ENCODE measurements at regions not wholly inside any gene's neighbourhood (a gene's known extent, or its start where the extent isn't known, plus 50 kb on each side); places are given as distances from the start of the nearest gene placed in this dataset.

DNA sequence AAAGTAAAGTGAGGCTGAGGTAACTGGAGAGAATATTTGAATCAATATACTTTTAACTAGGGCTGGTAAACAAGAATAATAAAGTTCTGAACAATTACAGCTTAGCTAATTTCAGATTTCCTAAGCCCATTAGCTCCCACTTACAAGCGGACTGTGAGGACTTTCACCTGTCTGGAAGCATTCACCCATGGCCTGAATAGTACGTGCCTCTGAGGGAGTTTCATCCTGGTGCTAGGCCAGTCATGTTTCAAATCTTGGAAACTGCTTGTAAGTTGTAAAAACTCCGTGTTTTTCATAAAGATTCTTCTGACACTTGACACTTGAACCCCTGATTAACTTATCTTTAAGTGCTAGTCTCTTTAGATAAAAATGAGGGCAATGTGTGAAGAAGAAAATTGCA lies 975.2 kb upstream of the GHITM start:
- Histone ChIP-seq H3K36me3 (ENCODE audit: insufficient read depth, low read length) (no peaks in the 10 kb centered on the region), H3K27me3 (ENCODE audit: insufficient read depth, low read length) (no peaks in the 10 kb centered on the region), H2AFZ (ENCODE audit: low read length, unreplicated experiment) (no peak overlapping the region), H3K27ac (ENCODE audit: low read depth, low read length) (no peak overlapping the region), H3K4me1 (ENCODE audit: control insufficient read depth, insufficient read depth, low read length, unreplicated experiment) (no peaks in the 10 kb centered on the region), H3K79me2 (ENCODE audit: control insufficient read depth, insufficient read depth, low read length, unreplicated experiment) (no peaks in the 10 kb centered on the region), H3K4me3 (ENCODE audit: low read depth, low read length) (no peak overlapping the region)

DNA sequence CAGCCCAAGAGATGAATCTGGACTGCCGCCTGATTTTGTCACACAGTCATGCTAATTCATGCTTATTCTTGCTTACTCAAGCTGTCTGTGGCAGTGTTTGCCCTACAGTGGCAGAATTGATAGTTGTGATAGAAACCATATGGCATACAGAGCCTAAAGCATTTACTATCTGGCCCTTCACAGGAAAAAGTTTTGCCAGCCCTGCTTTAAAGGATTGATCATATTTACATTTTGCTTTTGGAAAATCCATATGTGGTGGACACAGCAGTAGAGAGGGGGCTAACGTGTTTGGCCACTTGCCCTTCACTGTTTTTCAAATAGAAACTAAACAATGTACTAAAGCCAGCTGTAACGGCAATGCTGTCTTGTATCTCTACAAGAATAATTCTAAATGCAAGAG lies 974.0 kb upstream of the GHITM start:
- H3K4me3 ChIP-seq (ENCODE audit: low read depth, low read length), result no peak overlapping the region
- no peak overlapping the region for H3K27ac ChIP-seq (ENCODE audit: low read depth, low read length)
- H3K4me1 ChIP-seq (ENCODE audit: control insufficient read depth, insufficient read depth, low read length, unreplicated experiment), result no peaks in the 10 kb centered on the region
- no peaks in the 10 kb centered on the region for H3K79me2 ChIP-seq (ENCODE audit: control insufficient read depth, insufficient read depth, low read length, unreplicated experiment)
- no peaks in the 10 kb centered on the region for H3K36me3 ChIP-seq (ENCODE audit: insufficient read depth, low read length)
- H2AFZ ChIP-seq (ENCODE audit: low read length, unreplicated experiment), result no peak overlapping the region
- no peaks in the 10 kb centered on the region for H3K27me3 ChIP-seq (ENCODE audit: insufficient read depth, low read length)

DNA sequence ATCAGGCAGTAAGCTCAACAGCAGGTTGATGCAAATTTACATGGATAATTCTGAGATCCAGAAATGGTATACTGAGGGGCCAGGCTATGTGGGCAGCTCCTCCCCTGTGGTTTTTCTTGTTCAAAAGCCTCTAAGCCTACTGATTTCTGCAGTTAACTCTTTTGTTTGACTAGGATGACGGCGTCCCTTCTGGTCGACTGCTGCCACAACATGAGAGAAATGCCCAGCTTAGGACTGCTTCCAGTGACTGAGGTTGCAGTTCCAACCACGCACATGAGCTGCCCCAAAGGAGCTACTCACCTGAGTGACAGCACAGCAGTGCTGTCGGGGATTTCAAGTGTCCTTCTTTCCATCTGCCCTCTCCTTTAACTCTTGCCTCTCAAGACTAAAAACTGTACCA lies 973.0 kb upstream of the GHITM start:
- no peaks in the 10 kb centered on the region for H3K79me2 ChIP-seq (ENCODE audit: control insufficient read depth, insufficient read depth, low read length, unreplicated experiment)
- H3K27me3 ChIP-seq (ENCODE audit: insufficient read depth, low read length), result no peaks in the 10 kb centered on the region
- no peak overlapping the region for H2AFZ ChIP-seq (ENCODE audit: low read length, unreplicated experiment)
- H3K36me3 ChIP-seq (ENCODE audit: insufficient read depth, low read length), result no peaks in the 10 kb centered on the region
- H3K4me3 ChIP-seq (ENCODE audit: low read depth, low read length), result no peak overlapping the region
- no peaks in the 10 kb centered on the region for H3K4me1 ChIP-seq (ENCODE audit: control insufficient read depth, insufficient read depth, low read length, unreplicated experiment)
- no peak overlapping the region for H3K27ac ChIP-seq (ENCODE audit: low read depth, low read length)

DNA sequence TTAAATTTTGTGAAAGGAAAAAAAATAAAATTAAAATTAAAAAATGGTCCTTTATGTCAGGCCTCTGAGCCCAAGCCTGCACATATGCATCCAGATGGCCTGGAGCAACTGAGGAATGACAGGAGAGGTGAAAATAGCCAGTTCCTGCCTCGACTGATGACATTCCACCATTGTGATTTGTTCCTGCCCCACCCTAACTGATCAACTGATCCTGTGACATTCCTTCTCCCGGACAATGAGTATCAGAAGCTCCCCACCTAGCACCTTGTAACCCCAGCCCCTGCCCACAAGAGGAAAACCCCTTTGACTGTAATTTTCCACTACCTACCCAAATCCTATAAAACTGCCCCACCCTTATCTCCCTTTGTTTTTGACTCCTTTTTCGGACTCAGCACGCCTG lies 972.2 kb upstream of the GHITM start:
- H3K27ac ChIP-seq (ENCODE audit: low read depth, low read length), result no peak overlapping the region
- H2AFZ ChIP-seq (ENCODE audit: low read length, unreplicated experiment), result no peak overlapping the region
- no peaks in the 10 kb centered on the region for H3K79me2 ChIP-seq (ENCODE audit: control insufficient read depth, insufficient read depth, low read length, unreplicated experiment)
- no peaks in the 10 kb centered on the region for H3K36me3 ChIP-seq (ENCODE audit: insufficient read depth, low read length)
- no peaks in the 10 kb centered on the region for H3K4me1 ChIP-seq (ENCODE audit: control insufficient read depth, insufficient read depth, low read length, unreplicated experiment)
- H3K27me3 ChIP-seq (ENCODE audit: insufficient read depth, low read length), result no peaks in the 10 kb centered on the region
- H3K4me3 ChIP-seq (ENCODE audit: low read depth, low read length), result no peak overlapping the region

DNA sequence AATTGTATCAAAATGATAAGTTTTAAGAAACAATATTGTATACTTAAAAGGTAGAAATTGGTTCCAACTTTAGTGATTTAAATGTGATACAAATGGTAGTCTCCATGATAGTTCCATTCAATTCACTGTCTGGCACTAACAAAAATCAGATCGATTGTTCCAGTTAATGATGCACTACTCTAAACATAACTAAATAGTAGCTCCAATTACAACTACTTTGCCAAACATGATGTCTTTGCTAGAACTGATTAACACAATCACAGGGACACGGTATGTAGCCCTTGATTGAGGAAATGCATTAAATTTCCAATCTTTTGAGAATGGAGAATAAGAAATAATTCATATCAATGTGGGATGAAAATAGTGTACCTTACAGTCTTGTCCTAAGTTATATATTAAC lies 962.4 kb upstream of the GHITM start:
- no peaks in the 10 kb centered on the region for H3K79me2 ChIP-seq (ENCODE audit: control insufficient read depth, insufficient read depth, low read length, unreplicated experiment)
- no peaks in the 10 kb centered on the region for H3K4me1 ChIP-seq (ENCODE audit: control insufficient read depth, insufficient read depth, low read length, unreplicated experiment)
- no peak overlapping the region for H3K27ac ChIP-seq (ENCODE audit: low read depth, low read length)
- no peak overlapping the region for H3K4me3 ChIP-seq (ENCODE audit: low read depth, low read length)
- no peak overlapping the region for H2AFZ ChIP-seq (ENCODE audit: low read length, unreplicated experiment)
- H3K36me3 ChIP-seq (ENCODE audit: insufficient read depth, low read length), result no peaks in the 10 kb centered on the region
- H3K27me3 ChIP-seq (ENCODE audit: insufficient read depth, low read length), result no peaks in the 10 kb centered on the region

DNA sequence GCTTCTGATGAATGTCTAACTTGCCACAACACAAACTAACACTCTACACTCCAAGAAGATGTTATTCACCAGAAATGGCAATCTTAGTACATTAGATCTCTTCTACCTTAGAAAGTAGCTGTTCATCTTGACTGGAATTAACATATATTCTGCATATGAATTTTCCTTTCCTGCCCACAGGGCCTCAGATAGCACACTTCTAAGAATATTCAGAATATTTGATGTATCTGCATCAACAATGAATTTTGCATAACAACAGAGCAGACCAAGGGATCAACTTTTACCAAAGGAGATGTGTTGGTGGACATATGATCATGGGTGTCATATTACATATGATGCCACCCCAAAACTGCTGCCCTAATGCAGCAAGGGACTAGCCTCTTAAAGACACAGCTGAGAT lies 960.8 kb upstream of the GHITM start:
- Histone ChIP-seq H3K4me1 (ENCODE audit: control insufficient read depth, insufficient read depth, low read length, unreplicated experiment) (no peaks in the 10 kb centered on the region), H3K27ac (ENCODE audit: low read depth, low read length) (no peak overlapping the region), H3K36me3 (ENCODE audit: insufficient read depth, low read length) (no peaks in the 10 kb centered on the region), H3K4me3 (ENCODE audit: low read depth, low read length) (no peak overlapping the region), H3K27me3 (ENCODE audit: insufficient read depth, low read length) (no peaks in the 10 kb centered on the region), H3K79me2 (ENCODE audit: control insufficient read depth, insufficient read depth, low read length, unreplicated experiment) (no peaks in the 10 kb centered on the region), H2AFZ (ENCODE audit: low read length, unreplicated experiment) (no peak overlapping the region)

DNA sequence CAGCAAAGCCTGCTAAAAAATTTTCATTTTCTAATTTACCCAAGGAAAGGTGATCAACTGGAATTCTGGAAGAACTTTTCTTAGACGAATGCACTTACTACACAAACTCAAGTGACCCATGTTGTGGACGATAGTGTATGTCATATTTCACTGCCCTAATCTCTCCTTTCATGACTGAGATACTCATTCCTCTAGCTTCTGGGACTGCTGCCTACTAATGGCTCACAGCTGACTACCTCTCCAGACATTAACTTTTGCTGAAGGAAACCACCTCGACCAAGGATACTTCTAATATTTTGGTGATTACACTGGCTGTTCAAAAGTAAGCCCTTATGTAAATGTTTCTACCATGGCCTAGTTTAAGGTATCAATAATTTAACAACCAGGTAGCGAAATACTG lies 959.9 kb upstream of the GHITM start:
- no peaks in the 10 kb centered on the region for H3K4me1 ChIP-seq (ENCODE audit: control insufficient read depth, insufficient read depth, low read length, unreplicated experiment)

DNA sequence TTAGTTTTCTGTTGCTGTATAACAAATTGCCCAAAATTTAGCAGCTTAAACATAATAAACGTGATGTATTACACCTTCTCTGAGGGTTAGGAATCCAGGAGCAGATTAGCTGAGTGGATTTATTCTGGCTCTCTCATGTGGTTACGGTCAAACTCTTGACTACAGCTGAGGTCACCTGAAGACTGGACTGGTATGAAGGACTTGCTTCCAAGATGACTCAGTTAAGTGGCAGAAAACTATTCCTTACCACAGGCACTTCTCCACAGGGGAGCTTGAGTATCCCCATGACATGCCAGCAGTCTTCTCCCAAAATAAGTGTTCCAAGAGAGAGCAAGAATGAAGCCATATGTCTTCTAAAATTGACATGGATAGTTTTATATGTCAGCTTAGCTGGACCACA lies 957.2 kb upstream of the GHITM start:
- H2AFZ ChIP-seq (ENCODE audit: low read length, unreplicated experiment), result no peak overlapping the region
- no peaks in the 10 kb centered on the region for H3K4me1 ChIP-seq (ENCODE audit: control insufficient read depth, insufficient read depth, low read length, unreplicated experiment)
- H3K27me3 ChIP-seq (ENCODE audit: insufficient read depth, low read length), result no peaks in the 10 kb centered on the region
- H3K27ac ChIP-seq (ENCODE audit: low read depth, low read length), result no peak overlapping the region
- H3K4me3 ChIP-seq (ENCODE audit: low read depth, low read length), result no peak overlapping the region
- H3K36me3 ChIP-seq (ENCODE audit: insufficient read depth, low read length), result no peaks in the 10 kb centered on the region
- H3K79me2 ChIP-seq (ENCODE audit: control insufficient read depth, insufficient read depth, low read length, unreplicated experiment), result no peaks in the 10 kb centered on the region

More for the DNA sequence above, 959.9 kb upstream of the GHITM start:
- H3K27ac ChIP-seq (ENCODE audit: low read depth, low read length), result no peak overlapping the region
- H3K79me2 ChIP-seq (ENCODE audit: control insufficient read depth, insufficient read depth, low read length, unreplicated experiment), result no peaks in the 10 kb centered on the region
- H3K4me3 ChIP-seq (ENCODE audit: low read depth, low read length), result no peak overlapping the region
- no peaks in the 10 kb centered on the region for H3K36me3 ChIP-seq (ENCODE audit: insufficient read depth, low read length)
- no peaks in the 10 kb centered on the region for H3K27me3 ChIP-seq (ENCODE audit: insufficient read depth, low read length)
- no peak overlapping the region for H2AFZ ChIP-seq (ENCODE audit: low read length, unreplicated experiment)

DNA sequence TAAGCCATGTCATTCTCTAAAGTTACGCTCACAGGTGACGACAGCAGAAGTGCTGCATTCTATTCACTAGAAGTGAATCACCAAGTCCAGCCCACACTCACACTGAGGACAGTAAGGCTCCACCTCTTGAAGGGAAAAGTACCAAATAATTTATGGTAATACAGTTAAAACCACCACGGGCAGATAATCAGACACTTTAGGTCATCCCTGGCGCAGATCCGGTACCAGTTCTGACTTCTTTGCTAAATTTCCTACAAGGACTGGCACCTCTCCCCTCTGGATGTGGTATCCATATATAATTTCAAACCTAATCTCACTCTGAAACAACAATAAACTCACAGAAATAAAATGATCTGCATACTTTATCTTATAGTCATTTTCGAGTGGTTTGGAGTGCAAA lies 954.7 kb upstream of the GHITM start:
- Histone ChIP-seq H3K4me1 (ENCODE audit: control insufficient read depth, insufficient read depth, low read length, unreplicated experiment) (no peaks in the 10 kb centered on the region), H3K4me3 (ENCODE audit: low read depth, low read length) (no peak overlapping the region), H2AFZ (ENCODE audit: low read length, unreplicated experiment) (no peak overlapping the region), H3K36me3 (ENCODE audit: insufficient read depth, low read length) (no peaks in the 10 kb centered on the region), H3K27ac (ENCODE audit: low read depth, low read length) (no peak overlapping the region), H3K79me2 (ENCODE audit: control insufficient read depth, insufficient read depth, low read length, unreplicated experiment) (no peaks in the 10 kb centered on the region), H3K27me3 (ENCODE audit: insufficient read depth, low read length) (no peaks in the 10 kb centered on the region)

DNA sequence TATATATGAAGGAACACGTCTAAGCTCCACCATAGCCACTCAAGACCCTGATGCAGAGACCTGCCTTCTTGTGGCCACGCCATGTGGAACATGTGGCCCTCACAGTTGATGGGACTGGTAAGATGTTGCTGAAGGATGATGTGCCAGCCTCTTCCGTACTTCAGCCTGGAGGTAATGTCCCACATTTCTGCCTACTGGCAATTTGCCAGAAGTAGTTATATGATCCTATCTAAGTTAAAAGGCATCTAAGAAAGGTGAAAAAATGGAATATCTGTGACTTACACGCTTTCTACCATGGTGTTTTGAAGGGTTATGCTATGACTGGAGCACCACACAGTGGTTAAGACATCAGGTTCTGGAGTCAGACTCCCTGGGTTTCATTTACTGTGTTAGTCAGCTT lies 948.7 kb upstream of the GHITM start:
- H3K27me3 ChIP-seq (ENCODE audit: insufficient read depth, low read length), result no peaks in the 10 kb centered on the region
- no peaks in the 10 kb centered on the region for H3K79me2 ChIP-seq (ENCODE audit: control insufficient read depth, insufficient read depth, low read length, unreplicated experiment)
- H2AFZ ChIP-seq (ENCODE audit: low read length, unreplicated experiment), result no peak overlapping the region
- no peaks in the 10 kb centered on the region for H3K36me3 ChIP-seq (ENCODE audit: insufficient read depth, low read length)
- H3K4me1 ChIP-seq (ENCODE audit: control insufficient read depth, insufficient read depth, low read length, unreplicated experiment), result no peaks in the 10 kb centered on the region
- no peak overlapping the region for H3K27ac ChIP-seq (ENCODE audit: low read depth, low read length)
- H3K4me3 ChIP-seq (ENCODE audit: low read depth, low read length), result no peak overlapping the region

DNA sequence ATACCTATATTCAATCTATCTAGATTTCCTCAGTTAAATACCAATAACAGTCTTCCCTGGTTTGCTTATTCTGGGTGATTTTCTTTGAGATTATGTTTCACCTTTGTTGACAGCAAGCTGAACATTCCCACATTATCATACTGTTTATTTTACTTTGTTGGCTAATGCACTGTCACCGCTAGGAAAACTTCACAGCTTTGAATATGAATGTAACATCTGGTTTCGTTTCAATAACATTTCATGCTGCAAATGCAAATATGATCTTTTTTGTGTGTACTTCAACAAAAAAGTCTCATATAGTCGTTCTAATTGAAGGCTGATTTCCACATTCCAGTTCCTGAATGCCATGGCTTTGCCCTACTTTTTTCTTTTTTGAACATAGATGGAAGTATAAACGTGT lies 946.3 kb upstream of the GHITM start:
- no peak overlapping the region for H2AFZ ChIP-seq (ENCODE audit: low read length, unreplicated experiment)
- no peaks in the 10 kb centered on the region for H3K4me1 ChIP-seq (ENCODE audit: control insufficient read depth, insufficient read depth, low read length, unreplicated experiment)
- no peaks in the 10 kb centered on the region for H3K79me2 ChIP-seq (ENCODE audit: control insufficient read depth, insufficient read depth, low read length, unreplicated experiment)
- H3K27ac ChIP-seq (ENCODE audit: low read depth, low read length), result no peak overlapping the region
- no peaks in the 10 kb centered on the region for H3K27me3 ChIP-seq (ENCODE audit: insufficient read depth, low read length)
- no peak overlapping the region for H3K4me3 ChIP-seq (ENCODE audit: low read depth, low read length)
- no peaks in the 10 kb centered on the region for H3K36me3 ChIP-seq (ENCODE audit: insufficient read depth, low read length)

DNA sequence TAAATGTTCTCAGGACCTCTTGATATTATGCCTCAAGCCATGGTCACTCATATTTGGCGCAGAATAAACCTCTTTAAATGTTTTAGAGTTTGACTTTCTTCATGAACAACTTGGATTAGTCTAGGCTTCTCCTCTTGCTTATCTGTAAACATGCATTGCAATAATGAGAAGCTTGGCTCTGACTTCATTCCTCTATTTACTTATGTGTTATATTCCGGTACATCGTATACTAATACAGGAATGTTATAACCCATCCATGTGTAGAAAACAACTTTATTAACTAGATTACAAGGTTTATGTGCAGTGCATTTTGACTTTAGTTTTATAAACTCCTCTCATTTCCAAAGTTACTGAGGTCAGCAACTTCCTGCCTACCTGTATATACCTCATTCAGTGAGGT lies 944.3 kb upstream of the GHITM start:
- H2AFZ ChIP-seq (ENCODE audit: low read length, unreplicated experiment), result no peak overlapping the region

More for the DNA sequence above, 944.3 kb upstream of the GHITM start:
- H3K79me2 ChIP-seq (ENCODE audit: control insufficient read depth, insufficient read depth, low read length, unreplicated experiment), result no peaks in the 10 kb centered on the region
- H3K27me3 ChIP-seq (ENCODE audit: insufficient read depth, low read length), result no peaks in the 10 kb centered on the region
- no peaks in the 10 kb centered on the region for H3K4me1 ChIP-seq (ENCODE audit: control insufficient read depth, insufficient read depth, low read length, unreplicated experiment)
- H3K4me3 ChIP-seq (ENCODE audit: low read depth, low read length), result no peak overlapping the region
- H3K27ac ChIP-seq (ENCODE audit: low read depth, low read length), result no peak overlapping the region
- H3K36me3 ChIP-seq (ENCODE audit: insufficient read depth, low read length), result no peaks in the 10 kb centered on the region
